HepG2 (cell line): ENCODE measurements at regions not wholly inside any gene's neighbourhood (a gene's known extent, or its start where the extent isn't known, plus 50 kb on each side); places are given as distances from the start of the nearest gene placed in this dataset.

Experiments
- ATAC-seq: fragments of 200-7000 bp; cut with Tn5 transposase; 3 replicates; pipeline ENCODE4 v1.9.1; 2020; ENCODE audit warnings: mild to moderate bottlenecking, moderate library complexity
- BruUV-seq: library from RNA; stranded (reverse); fragments of 400-500 nt; replicated peaks from 2 replicates; lab custom pipeline; 2021; lab: Mats Ljungman, UMichigan
- CTCF ChIA-PET: fragments of 300-600 bp; formaldehyde crosslinking; extraction: SDS; loops from one replicate; lab custom pipeline; 2021; ENCODE audit warnings: low total read pairs, inconsistent platforms, low intra/inter-chr PET ratio; lab: Yijun Ruan, JAX
- POLR2A ChIA-PET: fragments of 350-600 bp; sonication (Branson Sonifier 250); formaldehyde crosslinking; loops from one replicate; lab custom pipeline; 2020; ENCODE audit warnings: antibody characterized with exemption, inconsistent platforms; lab: Yijun Ruan, JAX
- DNase-seq: peaks from one replicate; pipeline ENCODE4 v3.0.0-alpha.2; 2015; ENCODE audit warnings: low spot score
- FAIRE-seq: peaks from 3 replicates; lab custom pipeline; 2011; peaks lifted over from hg19 to GRCh38; lab: Jason Lieb, UNC
- H2AFZ ChIP-seq: one replicate; pipeline ENCODE4 v1.6.1; 2011; ENCODE audit warnings: low read length, inconsistent platforms
- H3K27ac ChIP-seq: fragments of 300-600 bp; 3 replicates; pipeline ENCODE4 v1.8.0; 2011; ENCODE audit warnings: mixed run types, mild to moderate bottlenecking, mixed read lengths, low read length, inconsistent platforms; ENCODE audit not compliant: insufficient read depth; ENCODE audit errors: extremely low read length
- H3K27me3 ChIP-seq, 2 experiments: fragments of 200-600 bp in 1 of 2; 2 replicates in 1 of 2; 3 replicates in 1 of 2; pipeline versions ENCODE4 v1.6.0 to v1.8.0; 2011; ENCODE audit warnings: low read length in 2 of 2, mild to moderate bottlenecking in 2 of 2, moderate library complexity in 2 of 2, inconsistent platforms in 1 of 2; ENCODE audit not compliant: insufficient read depth in 2 of 2, control insufficient read depth in 1 of 2
- H3K36me3 ChIP-seq, 2 experiments: fragments of 200-600 bp in 1 of 2; replicated peaks in 1 of 2; 2 replicates in 1 of 2; 3 replicates in 1 of 2; pipeline versions ENCODE4 v1.5.1 to v1.8.0; 2011; ENCODE audit warnings: low read length in 2 of 2, inconsistent platforms in 1 of 2; ENCODE audit not compliant: insufficient read depth in 2 of 2, control insufficient read depth in 1 of 2
- H3K4me1 ChIP-seq: 2 replicates; pipeline ENCODE4 v1.5.1; 2012; ENCODE audit warnings: low read length, inconsistent platforms; ENCODE audit not compliant: insufficient read depth
- H3K4me2 ChIP-seq: 2 replicates; pipeline ENCODE4 v1.6.0; 2011; ENCODE audit warnings: low read depth, low read length, inconsistent platforms
- H3K4me3 ChIP-seq, 3 experiments: fragments of 200-600 bp in 1 of 3; sonication (generic), shearing (Covaris generic) in 1 of 3; replicated peaks in 1 of 3; 2 replicates each; pipeline ENCODE4 v1.5.1; 2011 to 2016; ENCODE audit warnings: low read length in 3 of 3, inconsistent platforms in 2 of 3, low read depth in 2 of 3, mild to moderate bottlenecking in 2 of 3, control low read depth in 1 of 3, mixed read lengths in 1 of 3; ENCODE audit not compliant: insufficient read depth in 1 of 3
- H3K79me2 ChIP-seq: one replicate; pipeline ENCODE4 v1.6.1; 2011; ENCODE audit warnings: low read length, inconsistent platforms; ENCODE audit not compliant: insufficient read depth
- H3K9ac ChIP-seq: 2 replicates; pipeline ENCODE4 v1.6.0; 2011; ENCODE audit warnings: mild to moderate bottlenecking, low read depth, low read length, inconsistent platforms; ENCODE audit not compliant: insufficient read depth
- H3K9me3 ChIP-seq: 2 replicates; pipeline ENCODE4 v1.5.1; 2012; ENCODE audit warnings: mild to moderate bottlenecking, low read length
- H4K20me1 ChIP-seq: 2 replicates; pipeline ENCODE4 v1.6.0; 2011; ENCODE audit warnings: inconsistent platforms, mild to moderate bottlenecking, low read length, moderate library complexity; ENCODE audit not compliant: insufficient read depth
- FOXC1 ChIP-seq: sonication (generic); formaldehyde crosslinking; IDR thresholded peaks from 2 replicates; pipeline ENCODE4 v1.8.0; 2022; ENCODE audit warnings: mild to moderate bottlenecking, missing genetic modification reagents, borderline replicate concordance
- JUND ChIP-seq: sonication (generic); formaldehyde crosslinking; IDR thresholded peaks from 2 replicates; pipeline ENCODE4 v1.8.0; 2022; ENCODE audit warnings: mild to moderate bottlenecking, missing genetic modification reagents
- MED1 ChIP-seq: sonication (generic); formaldehyde crosslinking; IDR thresholded peaks from 2 replicates; pipeline ENCODE4 v1.4.0; 2020; ENCODE audit warnings: missing genetic modification reagents
- MED8 ChIP-seq: sonication (generic); formaldehyde crosslinking; IDR thresholded peaks from 2 replicates; pipeline ENCODE4 v1.8.1; 2023; ENCODE audit warnings: mild to moderate bottlenecking, missing genetic modification reagents; ENCODE audit not compliant: insufficient replicate concordance
- MIER3 ChIP-seq: IDR thresholded peaks from 2 replicates; pipeline ENCODE4 v1.6.1; 2016; ENCODE audit warnings: missing compliant biosample characterization, borderline replicate concordance
- POLR2G ChIP-seq: fragments of 200-400 bp; formaldehyde crosslinking; IDR thresholded peaks from 2 replicates; pipeline ENCODE4 v1.6.1; 2018; ENCODE audit warnings: mild to moderate bottlenecking, low read depth, low read length, moderate library complexity
- PRDM10 ChIP-seq: sonication (generic); formaldehyde crosslinking; IDR thresholded peaks from 2 replicates; pipeline ENCODE4 v1.4.0; 2020; ENCODE audit warnings: low read depth, missing genetic modification reagents
- RARG ChIP-seq: sonication (generic); formaldehyde crosslinking; IDR thresholded peaks from 2 replicates; pipeline ENCODE4 v1.4.0; 2020; ENCODE audit warnings: low read depth, mild to moderate bottlenecking, missing genetic modification reagents
- SP1 ChIP-seq, 2 experiments: fragments of 450-650 bp in 1 of 2; sonication (generic) in 1 of 2; formaldehyde crosslinking in 1 of 2; IDR thresholded peaks; 2 replicates each; pipeline versions ENCODE4 v1.4.0 to v1.6.1; 2016 to 2020; ENCODE audit warnings: missing genetic modification reagents in 1 of 2
- SSRP1 ChIP-seq: IDR thresholded peaks from 2 replicates; pipeline ENCODE4 v1.6.1; 2016; ENCODE audit warnings: control low read depth
- TCF7 ChIP-seq: sonication (generic); IDR thresholded peaks from 2 replicates; pipeline ENCODE4 v1.6.1; 2016; ENCODE audit warnings: antibody characterized with exemption, low read depth
- ZBTB1 ChIP-seq: sonication (generic); formaldehyde crosslinking; IDR thresholded peaks from 2 replicates; pipeline ENCODE4 v1.4.0; 2020; ENCODE audit warnings: missing genetic modification reagents, borderline replicate concordance
- ZBTB46 ChIP-seq: sonication (generic); formaldehyde crosslinking; IDR thresholded peaks from 2 replicates; pipeline ENCODE4 v1.4.0; 2020; ENCODE audit warnings: mild to moderate bottlenecking, missing genetic modification reagents, borderline replicate concordance
- ZC3H13 ChIP-seq: sonication (generic); formaldehyde crosslinking; IDR thresholded peaks from 2 replicates; pipeline ENCODE4 v1.8.1; 2023; ENCODE audit warnings: mild to moderate bottlenecking, missing genetic modification reagents, moderate library complexity
- ZNF44 ChIP-seq: sonication (generic); formaldehyde crosslinking; IDR thresholded peaks from 2 replicates; pipeline ENCODE4 v1.5.1; 2020; ENCODE audit warnings: mild to moderate bottlenecking, missing genetic modification reagents
- ZNF549 ChIP-seq: sonication (generic); formaldehyde crosslinking; IDR thresholded peaks from 2 replicates; pipeline ENCODE4 v1.5.0; 2020; ENCODE audit warnings: missing genetic modification reagents
- ZNF614 ChIP-seq: IDR thresholded peaks from 2 replicates; pipeline ENCODE4 v1.6.1; 2018; ENCODE audit warnings: missing biosample characterization, missing genetic modification reagents, inconsistent platforms, borderline replicate concordance
- ZNF761 ChIP-seq: sonication (generic); formaldehyde crosslinking; conservative IDR thresholded peaks from 2 replicates; pipeline ENCODE4 v1.4.0; 2020; ENCODE audit warnings: mild to moderate bottlenecking, missing genetic modification reagents
- ZNF891 ChIP-seq: sonication (generic); formaldehyde crosslinking; IDR thresholded peaks from 2 replicates; pipeline ENCODE4 v1.5.0; 2020; ENCODE audit warnings: mild to moderate bottlenecking, missing genetic modification reagents
- ZSCAN9 ChIP-seq: IDR thresholded peaks from 2 replicates; pipeline ENCODE4 v1.6.1; 2016; ENCODE audit warnings: borderline replicate concordance
- WGBS: methylation state at CpG from one replicate; pipeline ENCODE4 v1.1.6; 2017; ENCODE audit warnings: low lambda C conversion rate; 5-methylcytosine and 5-hydroxymethylcytosine counted together
- in situ Hi-C: cut with HindIII; loops from 2 replicates; pipeline ENCODE4 v1.10.0; 2017; ENCODE audit warnings: low pct_unique_long_range_greater_than_20kb; ENCODE audit not compliant: extremely low pct_ligation_motif_present
- intact Hi-C: fragments of 100-400 bp; cut with micrococcal nuclease; formaldehyde crosslinking; loops from one replicate; pipeline ENCODE4 v1.10.0; 2022; ENCODE audit not compliant: unreplicated experiment

- H3K9me3 ChIP-seq, result no peaks in the 10 kb centered on the region
- WGBS, result 0% methylated on average over 3 of the region's 3 CpGs
- no peak overlapping the region for H2AFZ ChIP-seq
- ChIA-PET POLR2A (no interaction called here), CTCF (no interaction called here)
- TF ChIP-seq ZNF761 (CRISPR knock-in tag), result no peak
- TF ChIP-seq JUND (CRISPR knock-in tag), result no peak
- no peak for TF ChIP-seq ZNF891 (CRISPR knock-in tag)
- no peak for TF ChIP-seq TCF7
- no peak for TF ChIP-seq ZNF614 (CRISPR knock-in tag)
- TF ChIP-seq FOXC1 (CRISPR knock-in tag), result no peak
- no peak for TF ChIP-seq RARG (CRISPR knock-in tag)
- TF ChIP-seq ZSCAN9, result no peak
- no peak for TF ChIP-seq ZBTB1
- no peak for TF ChIP-seq PRDM10 (CRISPR knock-in tag)
- TF ChIP-seq POLR2G, result no peak
- no peak for TF ChIP-seq SP1 (IDR thresholded peaks at IDR 0.05)
- no peak for TF ChIP-seq SP1 (CRISPR knock-in tag; IDR thresholded peaks at IDR 0.05)
- TF ChIP-seq MED1 (CRISPR knock-in tag), result no peak
- TF ChIP-seq SSRP1 (CRISPR knock-in tag), result no peak
- TF ChIP-seq ZNF549, result no peak
- no peak for TF ChIP-seq MIER3
- no peak for TF ChIP-seq ZNF44 (CRISPR knock-in tag)
- TF ChIP-seq MED8 (CRISPR knock-in tag), result no peak
- no peak for TF ChIP-seq ZC3H13
- no peak for TF ChIP-seq ZBTB46 (CRISPR knock-in tag)
- H3K4me1 ChIP-seq, result no peaks in the 10 kb centered on the region
- no peak overlapping the region for H3K4me2 ChIP-seq
- no peak overlapping the region for H3K4me3 ChIP-seq
- intact Hi-C loops, result no loop called here
- no peak for FAIRE-seq
- in situ Hi-C loops, result no loop called here
- H3K27me3 ChIP-seq, result no peaks in the 10 kb centered on the region
- H3K27ac ChIP-seq, result no peak overlapping the region
- H4K20me1 ChIP-seq, result no peaks in the 10 kb centered on the region
- H3K9ac ChIP-seq, result no peak overlapping the region
- H3K79me2 ChIP-seq, result no peaks in the 10 kb centered on the region
- BruUV-seq, result no TSS peak
- no peak for DNase-seq
- no peaks in the 10 kb centered on the region for H3K36me3 ChIP-seq
- no peak for ATAC-seq
Measured at GRCh38 chr18:66971960-66972359, 368.1 kb upstream of the CDH19 start.
